GM21390 (cell line): ENCODE measurements at regions not wholly inside any gene's neighbourhood (a gene's known extent, or its start where the extent isn't known, plus 50 kb on each side); places are given as distances from the start of the nearest gene placed in this dataset.
"Not testable (repeated sequence)": the region's sequence is repeated elsewhere in the genome, so short reads cannot be mapped to it uniquely, and the experiment has no call there.

Experiments
- ATAC-seq: cut with Tn5 transposase; IDR thresholded peaks from one replicate; pipeline ENCODE4 v1.9.1; 2021; ENCODE audit not compliant: unreplicated experiment

GRCh38 chr15:70378126-70379031 is 280.7 kb upstream of the TLE3 start:
- no peak for ATAC-seq

GRCh38 chr15:70376929-70377691 is 279.4 kb upstream of the TLE3 start:
- ATAC-seq: no peak

GRCh38 chr15:70376031-70376928 is 278.6 kb upstream of the TLE3 start:
- no peak for ATAC-seq

- no peak for ATAC-seq
Measured at GRCh38 chr15:70375586-70375985, 277.9 kb upstream of the TLE3 start.

- ATAC-seq: no peak
Measured at GRCh38 chr15:70375006-70375431, 277.3 kb upstream of the TLE3 start.

- ATAC-seq: no peak
Measured at GRCh38 chr15:70374096-70374495, 276.4 kb upstream of the TLE3 start.

GRCh38 chr15:70373439-70373838 is 275.7 kb upstream of the TLE3 start:
- not testable (repeated sequence) for ATAC-seq

GRCh38 chr15:70367913-70368705 is 270.4 kb upstream of the TLE3 start:
- not testable (repeated sequence) for ATAC-seq

GRCh38 chr15:70364023-70364422 is 266.3 kb upstream of the TLE3 start:
- not testable (repeated sequence) for ATAC-seq

- ATAC-seq: no peak
Measured at GRCh38 chr15:70362886-70363285, 265.2 kb upstream of the TLE3 start.

- ATAC-seq: no peak
Measured at GRCh38 chr15:70362350-70362749, 264.6 kb upstream of the TLE3 start.

- ATAC-seq: no peak
Measured at GRCh38 chr15:70361891-70362290, 264.2 kb upstream of the TLE3 start.

- no peak for ATAC-seq
Measured at GRCh38 chr15:70361106-70361505, 263.4 kb upstream of the TLE3 start.

GRCh38 chr15:70358871-70359647 is 261.3 kb upstream of the TLE3 start:
- no peak for ATAC-seq

- ATAC-seq: no peak
Measured at GRCh38 chr15:70358011-70358819, 260.5 kb upstream of the TLE3 start.

GRCh38 chr15:70357453-70357852 is 259.7 kb upstream of the TLE3 start:
- no peak for ATAC-seq

GRCh38 chr15:70356919-70357318 is 259.2 kb upstream of the TLE3 start:
- ATAC-seq: no peak

- ATAC-seq: no peak
Measured at GRCh38 chr15:70356062-70356860, 258.5 kb upstream of the TLE3 start.
